ENCODE measurements at regions not wholly inside any gene's neighbourhood (a gene's known extent, or its start where the extent isn't known, plus 50 kb on each side); places are given as distances from the start of the nearest gene placed in this dataset.

GRCh38 chr16:65641762-65642289 is 520.0 kb upstream of the CDH11 start:
- H3K4me3 ChIP-seq (ENCODE audit: low read depth, low read length) = no peak overlapping the region
- DNase-seq (ENCODE audit: low read depth) = no peak
- no peak for TF ChIP-seq CTCF (IDR thresholded peaks at IDR 0.05; ENCODE audit: insufficient read depth, low read length)

- TF ChIP-seq CTCF (IDR thresholded peaks at IDR 0.05; ENCODE audit: insufficient read depth, low read length) = no peak
- DNase-seq (ENCODE audit: low read depth) = no peak
- H3K4me3 ChIP-seq (ENCODE audit: low read depth, low read length) = no peak overlapping the region
Observed at GRCh38 chr16:65641049-65641761, 519.3 kb upstream of the CDH11 start.

GRCh38 chr16:65634833-65635232 is 513.0 kb upstream of the CDH11 start:
- no peak overlapping the region for H3K4me3 ChIP-seq (ENCODE audit: low read depth, low read length)
- TF ChIP-seq CTCF (IDR thresholded peaks at IDR 0.05; ENCODE audit: insufficient read depth, low read length) = no peak
- no peak for DNase-seq (ENCODE audit: low read depth)

- DNase-seq (ENCODE audit: low read depth) = no peak
- no peak for TF ChIP-seq CTCF (IDR thresholded peaks at IDR 0.05; ENCODE audit: insufficient read depth, low read length)
Observed at GRCh38 chr16:65634291-65634690, 512.4 kb upstream of the CDH11 start.

GRCh38 chr16:65624666-65625065 is 502.8 kb upstream of the CDH11 start:
- DNase-seq (ENCODE audit: low read depth) = peak; percentile 51
- no peak overlapping the region for H3K4me3 ChIP-seq (ENCODE audit: low read depth, low read length)
- no peak for TF ChIP-seq CTCF (IDR thresholded peaks at IDR 0.05; ENCODE audit: insufficient read depth, low read length)

More at GRCh38 chr16:65634291-65634690, 512.4 kb upstream of the CDH11 start:
- no peak overlapping the region for H3K4me3 ChIP-seq (ENCODE audit: low read depth, low read length)

GRCh38 chr16:65624229-65624628 is 502.4 kb upstream of the CDH11 start:
- DNase-seq (ENCODE audit: low read depth) = no peak
- H3K4me3 ChIP-seq (ENCODE audit: low read depth, low read length) = no peak overlapping the region
- no peak for TF ChIP-seq CTCF (IDR thresholded peaks at IDR 0.05; ENCODE audit: insufficient read depth, low read length)

All from fibroblast of the aortic adventitia (primary cell).